ENCODE measurements at regions not wholly inside any gene's neighbourhood (a gene's known extent, or its start where the extent isn't known, plus 50 kb on each side); places are given as distances from the start of the nearest gene placed in this dataset.

GRCh38 chr18:51789871-51790270 lies 550.1 kb upstream of the DCC start:
- TF ChIP-seq CTCF (IDR thresholded peaks at IDR 0.05; ENCODE audit: insufficient read depth, low read depth, low read length): no peak
- Histone ChIP-seq H3K4me3 (ENCODE audit: low read depth, low read length) (no peak overlapping the region), H3K27me3 (ENCODE audit: control insufficient read depth, insufficient read depth, low read length) (no peaks in the 10 kb centered on the region), H3K36me3 (ENCODE audit: control insufficient read depth, insufficient read depth, low read length) (no peaks in the 10 kb centered on the region)
- no peak for DNase-seq (ENCODE audit: low read depth)
- CTCF ChIA-PET: interaction anchor here (1.5 kb wide), 1 partner anchor 14 kb away, joined by 3 read pairs; no protein-coding TSS in a partner anchor
- POLR2A ChIA-PET: no interaction called here

DNA sequence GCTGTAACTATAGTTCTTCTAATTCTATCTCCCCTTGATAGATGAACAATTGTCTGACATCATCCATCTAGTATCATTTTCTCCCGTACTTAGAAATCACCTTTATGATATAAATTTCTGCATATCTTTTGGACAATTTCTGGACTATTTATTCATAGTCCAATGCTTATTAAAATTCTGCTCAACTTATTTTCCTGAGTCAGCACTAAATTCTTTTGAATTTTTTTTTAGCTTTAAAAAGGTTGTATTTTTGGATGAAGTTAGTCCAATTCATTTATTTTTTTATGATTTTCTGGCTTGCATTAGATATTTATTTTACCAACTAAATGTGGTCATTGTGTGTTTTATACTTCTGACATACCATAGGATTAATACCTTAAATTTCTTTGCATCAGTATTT lies 538.5 kb upstream of the DCC start:
- ChIA-PET CTCF (interaction anchor here (0.6 kb wide), 1 partner anchor 466 kb away, joined by 4 read pairs; no protein-coding TSS in a partner anchor), POLR2A (no interaction called here)
- no peaks in the 10 kb centered on the region for H3K27me3 ChIP-seq (ENCODE audit: control insufficient read depth, insufficient read depth, low read length)
- DNase-seq (ENCODE audit: low read depth): no peak
- no peaks in the 10 kb centered on the region for H3K36me3 ChIP-seq (ENCODE audit: control insufficient read depth, insufficient read depth, low read length)
- no peak overlapping the region for H3K4me3 ChIP-seq (ENCODE audit: low read depth, low read length)
- no peak for TF ChIP-seq CTCF (IDR thresholded peaks at IDR 0.05; ENCODE audit: insufficient read depth, low read depth, low read length)

DNA sequence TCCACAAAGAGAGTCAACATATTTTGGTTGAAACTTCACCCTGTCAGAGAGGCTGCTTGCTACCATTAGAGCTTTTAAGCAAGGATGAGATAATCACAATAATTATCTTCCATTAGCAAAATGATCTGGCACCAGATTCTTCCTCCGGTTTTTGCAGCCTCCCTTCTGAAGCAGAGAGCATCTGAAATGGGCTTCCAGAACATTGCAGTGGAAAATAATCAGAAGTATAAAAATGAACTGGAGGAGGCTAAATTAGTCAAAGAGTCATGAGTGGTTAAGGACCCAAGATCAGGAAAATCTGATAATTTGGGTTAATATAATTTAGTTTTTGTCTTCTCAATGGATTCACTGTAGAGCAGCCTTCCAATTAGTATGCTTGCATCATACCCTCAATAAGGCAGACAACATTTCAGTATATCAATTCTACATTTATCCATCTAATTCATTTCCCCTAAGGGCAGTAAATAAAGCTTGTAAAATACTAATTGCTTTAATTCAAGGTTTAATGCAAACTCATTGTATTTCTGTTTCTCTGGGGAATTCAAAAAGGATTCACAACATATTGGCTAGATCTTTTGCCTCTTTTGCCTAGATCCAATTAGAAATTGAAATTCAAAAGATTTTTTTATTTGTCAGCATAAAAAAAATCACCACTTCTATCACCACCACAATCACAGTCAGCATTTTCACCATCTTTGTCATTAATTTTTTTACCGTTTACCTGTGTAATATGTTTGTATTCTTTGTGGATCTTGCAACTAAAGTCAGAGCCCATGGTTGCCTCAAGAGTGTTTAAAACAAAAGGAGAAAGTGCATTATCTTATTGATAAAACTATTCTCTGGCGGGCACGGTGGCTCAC lies 537.2 kb upstream of the DCC start:
- no peaks in the 10 kb centered on the region for H3K36me3 ChIP-seq (ENCODE audit: control insufficient read depth, insufficient read depth, low read length)
- DNase-seq (ENCODE audit: low read depth): no peak
- no peak overlapping the region for H3K4me3 ChIP-seq (ENCODE audit: low read depth, low read length)
- TF ChIP-seq CTCF (IDR thresholded peaks at IDR 0.05; ENCODE audit: insufficient read depth, low read depth, low read length): no peak
- ChIA-PET POLR2A (no interaction called here), CTCF (no interaction called here)
- H3K27me3 ChIP-seq (ENCODE audit: control insufficient read depth, insufficient read depth, low read length): no peaks in the 10 kb centered on the region

- H3K36me3 ChIP-seq (ENCODE audit: control insufficient read depth, insufficient read depth, low read length): no peaks in the 10 kb centered on the region
- no peak for TF ChIP-seq CTCF (IDR thresholded peaks at IDR 0.05; ENCODE audit: insufficient read depth, low read depth, low read length)
- CTCF ChIA-PET: no interaction called here
Observed at GRCh38 chr18:51807336-51807735, 532.7 kb upstream of the DCC start.

DNA sequence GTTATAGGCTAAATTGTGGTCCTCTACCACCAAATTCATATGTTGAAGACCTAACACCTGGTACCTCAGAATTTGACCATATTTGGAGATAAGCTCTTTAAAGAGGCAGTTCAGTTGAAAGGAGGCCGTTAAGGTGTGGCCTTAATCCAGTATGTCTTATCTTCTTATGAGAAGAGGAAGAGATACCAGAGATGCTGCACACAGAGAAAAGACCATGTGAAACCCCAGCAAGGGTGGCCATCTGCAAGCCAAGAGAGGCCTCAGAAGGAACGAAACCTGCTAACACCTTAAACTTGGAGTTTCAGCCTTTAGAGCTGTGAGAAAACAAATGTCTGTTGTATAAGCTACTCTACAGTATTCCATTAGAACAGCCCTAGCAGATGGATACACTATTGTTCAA lies 528.1 kb upstream of the DCC start:
- DNase-seq (ENCODE audit: low read depth): no peak
- no peaks in the 10 kb centered on the region for H3K27me3 ChIP-seq (ENCODE audit: control insufficient read depth, insufficient read depth, low read length)
- TF ChIP-seq CTCF (IDR thresholded peaks at IDR 0.05; ENCODE audit: insufficient read depth, low read depth, low read length): no peak
- no peak overlapping the region for H3K4me3 ChIP-seq (ENCODE audit: low read depth, low read length)
- no peaks in the 10 kb centered on the region for H3K36me3 ChIP-seq (ENCODE audit: control insufficient read depth, insufficient read depth, low read length)
- ChIA-PET POLR2A (no interaction called here), CTCF (no interaction called here)

More at GRCh38 chr18:51807336-51807735, 532.7 kb upstream of the DCC start:
- Histone ChIP-seq H3K4me3 (ENCODE audit: low read depth, low read length) (no peak overlapping the region), H3K27me3 (ENCODE audit: control insufficient read depth, insufficient read depth, low read length) (no peaks in the 10 kb centered on the region)
- POLR2A ChIA-PET: no interaction called here
- no peak for DNase-seq (ENCODE audit: low read depth)
